ENCODE measurements at regions not wholly inside any gene's neighbourhood (a gene's known extent, or its start where the extent isn't known, plus 50 kb on each side); places are given as distances from the start of the nearest gene placed in this dataset.

DNA sequence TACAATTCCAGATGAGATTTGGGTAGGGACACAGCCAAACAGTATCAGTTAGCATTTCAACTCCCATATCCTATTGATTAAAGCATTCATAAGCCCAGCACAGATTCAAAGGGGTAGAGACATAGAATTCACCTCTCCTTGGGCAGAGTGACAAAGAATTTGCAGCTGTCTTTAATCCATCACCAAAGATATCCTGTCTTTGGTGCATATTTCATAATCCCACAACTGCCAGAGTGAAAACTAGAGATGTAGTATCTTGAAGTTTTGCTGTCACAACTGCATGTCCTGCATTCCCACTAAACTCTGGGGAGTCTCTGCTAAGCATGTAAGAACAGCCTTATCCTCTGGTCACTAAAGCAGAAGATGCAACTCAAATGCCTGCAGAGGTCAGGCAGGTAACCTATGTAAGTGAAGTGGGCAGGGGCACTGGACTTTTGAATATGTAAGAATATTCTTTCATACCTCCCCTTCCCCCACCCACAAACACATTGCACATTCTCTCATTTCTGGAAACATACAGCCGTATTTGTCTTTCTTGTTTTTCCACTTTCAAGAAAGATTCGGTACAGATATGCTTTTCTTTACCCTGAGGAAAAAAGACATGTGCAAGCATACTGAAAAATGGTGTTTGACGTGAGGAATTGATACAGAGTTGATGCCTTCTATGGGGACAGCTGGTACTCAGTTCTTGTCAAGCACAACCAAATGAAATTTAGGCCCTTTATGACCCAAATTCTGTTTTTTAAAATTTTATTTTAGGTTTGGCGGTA, 283.1 kb downstream of the SP3 start:
- H3K9me3 ChIP-seq: no peaks in the 10 kb centered on the region
- no peak overlapping the region for H3K27ac ChIP-seq
- peaks cover 29% of the 10 kb centered on the region for H3K27me3 ChIP-seq
- H3K4me1 ChIP-seq (ENCODE audit: control insufficient read depth in 1 of 2, insufficient read depth in 1 of 2, low read depth in 1 of 2, low read length in 1 of 2): no peaks in the 10 kb centered on the region
- no peak overlapping the region for H3K4me3 ChIP-seq (ENCODE audit: low read depth in 1 of 2, low read length in 1 of 2)
- H3K36me3 ChIP-seq: no peaks in the 10 kb centered on the region
- TF ChIP-seq, protein P1, sequence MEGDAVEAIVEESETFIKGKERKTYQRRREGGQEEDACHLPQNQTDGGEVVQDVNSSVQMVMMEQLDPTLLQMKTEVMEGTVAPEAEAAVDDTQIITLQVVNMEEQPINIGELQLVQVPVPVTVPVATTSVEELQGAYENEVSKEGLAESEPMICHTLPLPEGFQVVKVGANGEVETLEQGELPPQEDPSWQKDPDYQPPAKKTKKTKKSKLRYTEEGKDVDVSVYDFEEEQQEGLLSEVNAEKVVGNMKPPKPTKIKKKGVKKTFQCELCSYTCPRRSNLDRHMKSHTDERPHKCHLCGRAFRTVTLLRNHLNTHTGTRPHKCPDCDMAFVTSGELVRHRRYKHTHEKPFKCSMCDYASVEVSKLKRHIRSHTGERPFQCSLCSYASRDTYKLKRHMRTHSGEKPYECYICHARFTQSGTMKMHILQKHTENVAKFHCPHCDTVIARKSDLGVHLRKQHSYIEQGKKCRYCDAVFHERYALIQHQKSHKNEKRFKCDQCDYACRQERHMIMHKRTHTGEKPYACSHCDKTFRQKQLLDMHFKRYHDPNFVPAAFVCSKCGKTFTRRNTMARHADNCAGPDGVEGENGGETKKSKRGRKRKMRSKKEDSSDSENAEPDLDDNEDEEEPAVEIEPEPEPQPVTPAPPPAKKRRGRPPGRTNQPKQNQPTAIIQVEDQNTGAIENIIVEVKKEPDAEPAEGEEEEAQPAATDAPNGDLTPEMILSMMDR (IDR thresholded peaks at IDR 0.05): no peak

- no peaks in the 10 kb centered on the region for H3K9me3 ChIP-seq
- TF ChIP-seq, protein P1 (IDR thresholded peaks at IDR 0.05): no peak
- no peaks in the 10 kb centered on the region for H3K4me1 ChIP-seq (ENCODE audit: control insufficient read depth in 1 of 2, insufficient read depth in 1 of 2, low read depth in 1 of 2, low read length in 1 of 2)
- H3K36me3 ChIP-seq: no peaks in the 10 kb centered on the region
- no peak overlapping the region for H3K27ac ChIP-seq
- H3K4me3 ChIP-seq (ENCODE audit: low read depth in 1 of 2, low read length in 1 of 2): no peak overlapping the region
- H3K27me3 ChIP-seq: peaks cover 22% of the 10 kb centered on the region
Measured at GRCh38 chr2:173684896-173685459, 280.2 kb downstream of the SP3 start.

DNA sequence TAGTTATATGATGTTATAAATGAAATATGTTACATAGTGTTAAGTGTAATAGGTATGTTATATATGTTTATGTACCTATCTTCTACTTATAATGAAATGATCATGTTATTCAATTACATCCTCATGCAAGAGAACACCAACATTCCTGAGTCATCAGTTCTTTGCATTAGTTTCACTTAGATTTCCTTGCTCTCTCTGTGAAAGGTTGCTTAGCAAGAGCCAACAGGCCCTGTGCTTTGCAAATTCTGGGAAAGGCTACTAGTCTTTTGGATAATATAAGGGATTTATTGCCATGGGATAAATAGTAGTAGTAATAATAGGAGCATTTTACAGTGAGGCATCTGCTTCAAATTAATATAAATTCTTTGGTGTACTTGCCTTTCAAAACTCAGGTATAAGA, 274.8 kb downstream of the SP3 start:
- H3K4me3 ChIP-seq (ENCODE audit: low read depth in 1 of 2, low read length in 1 of 2): no peak overlapping the region
- no peaks in the 10 kb centered on the region for H3K9me3 ChIP-seq
- H3K36me3 ChIP-seq: no peaks in the 10 kb centered on the region
- H3K27me3 ChIP-seq: peaks cover 4% of the 10 kb centered on the region
- H3K4me1 ChIP-seq (ENCODE audit: control insufficient read depth in 1 of 2, insufficient read depth in 1 of 2, low read depth in 1 of 2, low read length in 1 of 2): no peaks in the 10 kb centered on the region
- TF ChIP-seq, protein P1 (IDR thresholded peaks at IDR 0.05): no peak
- no peak overlapping the region for H3K27ac ChIP-seq

DNA sequence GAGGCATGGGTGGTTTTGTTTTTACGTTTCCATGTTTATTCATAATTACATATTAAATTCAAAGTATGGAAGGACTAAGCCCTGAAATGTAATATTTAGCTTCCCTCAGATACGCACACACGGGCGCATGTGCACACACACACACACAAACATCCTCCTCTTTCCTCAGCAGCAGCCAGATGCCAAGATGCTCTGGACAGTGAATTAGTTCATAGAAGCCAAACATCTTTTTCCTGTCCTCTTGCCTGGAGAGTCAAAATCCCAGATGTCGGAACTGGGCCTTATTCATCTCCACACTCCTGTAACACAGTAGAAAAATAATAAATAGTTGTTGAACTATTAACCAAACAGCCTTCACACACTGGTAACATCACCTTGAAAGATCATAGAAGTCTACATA, 273.1 kb downstream of the SP3 start:
- Histone ChIP-seq H3K9me3 (no peaks in the 10 kb centered on the region), H3K4me3 (ENCODE audit: low read depth in 1 of 2, low read length in 1 of 2) (no peak overlapping the region), H3K27me3 (no peaks in the 10 kb centered on the region), H3K36me3 (no peaks in the 10 kb centered on the region), H3K4me1 (ENCODE audit: control insufficient read depth in 1 of 2, insufficient read depth in 1 of 2, low read depth in 1 of 2, low read length in 1 of 2) (no peaks in the 10 kb centered on the region), H3K27ac (no peak overlapping the region)
- TF ChIP-seq, protein P1 (IDR thresholded peaks at IDR 0.05): no peak

DNA sequence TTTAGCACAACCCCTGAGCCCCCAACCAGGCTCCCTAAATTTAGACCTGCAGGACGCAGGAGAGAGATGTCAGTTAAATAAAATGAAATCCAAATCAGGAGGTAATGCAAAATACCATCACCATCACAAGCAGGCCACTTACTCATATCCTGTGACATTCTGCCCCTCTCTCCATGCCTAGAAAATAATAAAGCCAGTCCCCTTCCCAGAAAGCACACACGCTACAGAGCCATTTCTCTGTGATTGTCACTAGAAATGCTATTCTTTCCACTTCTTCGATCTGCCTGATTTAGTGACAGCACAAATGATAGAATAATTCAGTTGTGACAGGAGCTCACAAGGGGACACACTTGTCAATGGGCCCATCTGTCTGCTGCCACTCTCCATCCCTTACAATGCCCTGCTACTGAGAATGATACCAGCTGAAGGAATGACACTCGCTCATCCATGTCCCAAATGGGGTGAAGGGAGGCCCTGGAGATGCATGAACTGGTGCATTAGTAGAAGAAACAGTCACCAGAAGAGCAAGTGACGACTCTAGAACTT, 272.1 kb downstream of the SP3 start:
- TF ChIP-seq, protein P1 (IDR thresholded peaks at IDR 0.05): no peak
- no peak overlapping the region for H3K4me3 ChIP-seq (ENCODE audit: low read depth in 1 of 2, low read length in 1 of 2)
- no peak overlapping the region for H3K27ac ChIP-seq
- no peaks in the 10 kb centered on the region for H3K27me3 ChIP-seq
- no peaks in the 10 kb centered on the region for H3K4me1 ChIP-seq (ENCODE audit: control insufficient read depth in 1 of 2, insufficient read depth in 1 of 2, low read depth in 1 of 2, low read length in 1 of 2)
- no peaks in the 10 kb centered on the region for H3K36me3 ChIP-seq
- H3K9me3 ChIP-seq: no peaks in the 10 kb centered on the region
